ENCODE measurements at regions not wholly inside any gene's neighbourhood (a gene's known extent, or its start where the extent isn't known, plus 50 kb on each side); places are given as distances from the start of the nearest gene placed in this dataset.

DNA sequence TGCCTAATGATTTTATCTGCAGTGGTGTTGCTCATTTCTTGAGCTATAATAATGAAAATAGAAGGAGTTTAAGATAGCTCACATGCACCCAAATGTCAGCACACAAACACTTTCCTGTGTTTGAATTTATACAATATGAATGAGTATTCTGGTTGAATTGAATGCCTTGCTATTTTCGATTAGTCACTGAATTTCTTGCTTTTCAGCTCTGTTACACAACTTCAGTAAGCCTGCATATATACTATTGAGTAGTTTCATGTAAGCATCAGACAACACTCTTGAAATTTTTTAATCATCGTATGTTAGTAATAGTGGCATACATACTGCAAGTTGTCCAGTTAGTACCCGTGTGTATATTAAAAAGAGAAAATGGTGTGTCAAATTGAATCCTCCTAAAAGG is 281.5 kb upstream of the GRIA1 start:
- TF ChIP-seq EGR1 (IDR thresholded peaks at IDR 0.05; ENCODE audit: borderline replicate concordance, low read depth, low read length) (no peak), CTCF (IDR thresholded peaks at IDR 0.05; ENCODE audit: control extremely low read depth in 1 of 3, insufficient read depth in 1 of 3, low read depth in 1 of 3, low read length in 3 of 3) (no peak), MAFK (IDR thresholded peaks at IDR 0.05; ENCODE audit: low read depth, low read length) (no peak), CREB1 (IDR thresholded peaks at IDR 0.05) (no peak), EP300 (IDR thresholded peaks at IDR 0.05; ENCODE audit: borderline replicate concordance in 1 of 2, low read depth in 2 of 2, low read length in 2 of 2) (no peak), ZNF274 (IDR thresholded peaks at IDR 0.05; ENCODE audit: borderline replicate concordance, extremely low read depth, low read length) (no peak)
- TF ChIP-seq, protein P1, sequence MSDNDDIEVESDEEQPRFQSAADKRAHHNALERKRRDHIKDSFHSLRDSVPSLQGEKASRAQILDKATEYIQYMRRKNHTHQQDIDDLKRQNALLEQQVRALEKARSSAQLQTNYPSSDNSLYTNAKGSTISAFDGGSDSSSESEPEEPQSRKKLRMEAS (IDR thresholded peaks at IDR 0.05), result no peak
